ENCODE measurements at regions not wholly inside any gene's neighbourhood (a gene's known extent, or its start where the extent isn't known, plus 50 kb on each side); places are given as distances from the start of the nearest gene placed in this dataset.
"Not testable (repeated sequence)": the region's sequence is repeated elsewhere in the genome, so short reads cannot be mapped to it uniquely, and the experiment has no call there.

DNA sequence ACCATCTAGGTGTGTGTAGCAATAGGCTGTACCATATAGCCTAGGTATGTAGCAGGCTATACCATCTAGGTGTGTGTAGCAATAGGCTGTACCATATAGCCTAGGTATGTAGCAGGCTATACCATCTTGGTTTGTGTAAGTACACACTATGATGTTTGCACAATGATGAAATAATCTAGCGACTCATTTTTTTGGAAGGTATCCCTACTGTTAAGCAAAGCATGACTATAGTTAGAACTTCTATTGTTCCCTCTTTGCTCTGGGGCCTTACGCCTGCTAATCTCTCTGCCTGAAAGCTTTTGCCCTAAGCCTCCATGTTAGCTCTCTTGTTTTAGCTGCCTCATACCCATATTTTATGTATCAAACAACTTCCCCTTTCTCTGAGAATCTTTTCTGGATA, 563.3 kb downstream of the PIK3C3 start:
- TF ChIP-seq, protein P1, sequence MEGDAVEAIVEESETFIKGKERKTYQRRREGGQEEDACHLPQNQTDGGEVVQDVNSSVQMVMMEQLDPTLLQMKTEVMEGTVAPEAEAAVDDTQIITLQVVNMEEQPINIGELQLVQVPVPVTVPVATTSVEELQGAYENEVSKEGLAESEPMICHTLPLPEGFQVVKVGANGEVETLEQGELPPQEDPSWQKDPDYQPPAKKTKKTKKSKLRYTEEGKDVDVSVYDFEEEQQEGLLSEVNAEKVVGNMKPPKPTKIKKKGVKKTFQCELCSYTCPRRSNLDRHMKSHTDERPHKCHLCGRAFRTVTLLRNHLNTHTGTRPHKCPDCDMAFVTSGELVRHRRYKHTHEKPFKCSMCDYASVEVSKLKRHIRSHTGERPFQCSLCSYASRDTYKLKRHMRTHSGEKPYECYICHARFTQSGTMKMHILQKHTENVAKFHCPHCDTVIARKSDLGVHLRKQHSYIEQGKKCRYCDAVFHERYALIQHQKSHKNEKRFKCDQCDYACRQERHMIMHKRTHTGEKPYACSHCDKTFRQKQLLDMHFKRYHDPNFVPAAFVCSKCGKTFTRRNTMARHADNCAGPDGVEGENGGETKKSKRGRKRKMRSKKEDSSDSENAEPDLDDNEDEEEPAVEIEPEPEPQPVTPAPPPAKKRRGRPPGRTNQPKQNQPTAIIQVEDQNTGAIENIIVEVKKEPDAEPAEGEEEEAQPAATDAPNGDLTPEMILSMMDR (conservative IDR thresholded peaks at IDR 0.05; ENCODE audit: low read length) = not testable (repeated sequence)
- not testable (repeated sequence) for TF ChIP-seq EZH2phosphoT487 (IDR thresholded peaks at IDR 0.05; ENCODE audit: borderline replicate concordance)
